Osteoblast (primary cell): ENCODE measurements at regions not wholly inside any gene's neighbourhood (a gene's known extent, or its start where the extent isn't known, plus 50 kb on each side); places are given as distances from the start of the nearest gene placed in this dataset.

Experiments used
- DNase-seq: peaks from one replicate; pipeline ENCODE4 v3.0.0; 2011; ENCODE audit warnings: low spot score, mixed read lengths; ENCODE audit not compliant: insufficient read length; ENCODE audit errors: missing footprints
- H2AFZ ChIP-seq: 2 replicates; pipeline ENCODE4 v1.6.0; 2011; ENCODE audit warnings: mild to moderate bottlenecking, low read length
- H3K27ac ChIP-seq: 2 replicates; pipeline ENCODE4 v1.5.1; 2011; ENCODE audit warnings: mild to moderate bottlenecking, low read depth, low read length, moderate library complexity
- H3K27me3 ChIP-seq: 2 replicates; pipeline ENCODE4 v1.6.0; 2012; ENCODE audit warnings: mild to moderate bottlenecking, control low read depth, inconsistent platforms, low read length, moderate library complexity; ENCODE audit not compliant: insufficient read depth
- H3K36me3 ChIP-seq: 2 replicates; pipeline ENCODE4 v1.5.1; 2011; ENCODE audit warnings: mild to moderate bottlenecking, low read length, control low read depth, moderate library complexity; ENCODE audit not compliant: insufficient read depth
- H3K4me1 ChIP-seq: 2 replicates; pipeline ENCODE4 v1.5.1; 2011; ENCODE audit warnings: mild to moderate bottlenecking, low read length, control low read depth, moderate library complexity; ENCODE audit not compliant: insufficient read depth
- H3K4me2 ChIP-seq: 2 replicates; pipeline ENCODE4 v1.6.0; 2011; ENCODE audit warnings: mild to moderate bottlenecking, low read length; ENCODE audit not compliant: insufficient read depth
- H3K4me3 ChIP-seq: fragments of 200-600 bp; sonication (generic); 3 replicates; pipeline ENCODE4 v1.5.1; 2012; ENCODE audit warnings: mild to moderate bottlenecking, low read length, inconsistent platforms; ENCODE audit not compliant: insufficient read depth
- H3K79me2 ChIP-seq: 2 replicates; pipeline ENCODE4 v1.6.0; 2012; ENCODE audit warnings: mild to moderate bottlenecking, low read length, control low read depth, inconsistent platforms; ENCODE audit not compliant: insufficient read depth
- H3K9me3 ChIP-seq: 2 replicates; pipeline ENCODE4 v1.5.1; 2011; ENCODE audit warnings: low read depth, low read length, control low read depth
- H4K20me1 ChIP-seq: 2 replicates; pipeline ENCODE4 v1.6.0; 2012; ENCODE audit warnings: mild to moderate bottlenecking, low read length, control low read depth; ENCODE audit not compliant: insufficient read depth
- CTCF ChIP-seq: IDR thresholded peaks from 2 replicates; pipeline ENCODE4 v1.5.1; 2011; ENCODE audit warnings: mild to moderate bottlenecking, low read depth, low read length, moderate library complexity; ENCODE audit errors: extremely low read depth

GRCh38 chr11:26030399-26030798 is 301.5 kb upstream of the ANO3 start:
- H3K27ac ChIP-seq: no peak overlapping the region
- no peaks in the 10 kb centered on the region for H3K4me1 ChIP-seq
- H3K4me2 ChIP-seq: no peak overlapping the region
- no peak overlapping the region for H2AFZ ChIP-seq
- no peaks in the 10 kb centered on the region for H3K36me3 ChIP-seq
- no peaks in the 10 kb centered on the region for H3K9me3 ChIP-seq
- DNase-seq: no peak
- no peak for TF ChIP-seq CTCF
- no peak overlapping the region for H3K4me3 ChIP-seq
- no peaks in the 10 kb centered on the region for H3K27me3 ChIP-seq
- H3K79me2 ChIP-seq: no peaks in the 10 kb centered on the region
- no peaks in the 10 kb centered on the region for H4K20me1 ChIP-seq

GRCh38 chr11:26032241-26032640 is 299.7 kb upstream of the ANO3 start:
- H3K27me3 ChIP-seq: no peaks in the 10 kb centered on the region
- H2AFZ ChIP-seq: no peak overlapping the region
- no peaks in the 10 kb centered on the region for H3K9me3 ChIP-seq
- H3K4me1 ChIP-seq: no peaks in the 10 kb centered on the region
- no peak for TF ChIP-seq CTCF
- H4K20me1 ChIP-seq: no peaks in the 10 kb centered on the region
- DNase-seq: no peak
- no peaks in the 10 kb centered on the region for H3K79me2 ChIP-seq
- H3K27ac ChIP-seq: no peak overlapping the region
- H3K4me2 ChIP-seq: no peak overlapping the region
- H3K4me3 ChIP-seq: no peak overlapping the region
- H3K36me3 ChIP-seq: no peaks in the 10 kb centered on the region

- TF ChIP-seq CTCF: no peak
- H3K9me3 ChIP-seq: no peaks in the 10 kb centered on the region
Observed at GRCh38 chr11:26035696-26036095, 296.2 kb upstream of the ANO3 start.

GRCh38 chr11:26037716-26038115 is 294.2 kb upstream of the ANO3 start:
- H4K20me1 ChIP-seq: no peaks in the 10 kb centered on the region
- TF ChIP-seq CTCF: no peak
- H3K4me1 ChIP-seq: no peaks in the 10 kb centered on the region
- H3K27me3 ChIP-seq: no peaks in the 10 kb centered on the region
- H3K4me2 ChIP-seq: no peak overlapping the region
- H3K27ac ChIP-seq: no peak overlapping the region
- H3K36me3 ChIP-seq: no peaks in the 10 kb centered on the region
- no peak overlapping the region for H3K4me3 ChIP-seq
- H3K9me3 ChIP-seq: no peaks in the 10 kb centered on the region
- H2AFZ ChIP-seq: no peak overlapping the region
- no peak for DNase-seq
- no peaks in the 10 kb centered on the region for H3K79me2 ChIP-seq

More at GRCh38 chr11:26035696-26036095, 296.2 kb upstream of the ANO3 start:
- no peaks in the 10 kb centered on the region for H3K79me2 ChIP-seq
- H3K27ac ChIP-seq: no peak overlapping the region
- H3K27me3 ChIP-seq: no peaks in the 10 kb centered on the region
- no peak for DNase-seq
- no peak overlapping the region for H3K4me2 ChIP-seq
- no peaks in the 10 kb centered on the region for H3K4me1 ChIP-seq
- no peaks in the 10 kb centered on the region for H3K36me3 ChIP-seq
- H2AFZ ChIP-seq: no peak overlapping the region
- H3K4me3 ChIP-seq: no peak overlapping the region
- H4K20me1 ChIP-seq: no peaks in the 10 kb centered on the region
